DOHH2 (cell line): ENCODE measurements at regions not wholly inside any gene's neighbourhood (a gene's known extent, or its start where the extent isn't known, plus 50 kb on each side); places are given as distances from the start of the nearest gene placed in this dataset.

Source experiments
- CTCF ChIP-seq: fragments of 200-600 bp; sonication (generic); IDR thresholded peaks from one replicate; pipeline ENCODE4 v1.5.1; 2014; ENCODE audit warnings: antibody characterized with exemption, mild to moderate bottlenecking, low read depth, low read length; ENCODE audit not compliant: poor library complexity, severe bottlenecking
- EZH2phosphoT487 ChIP-seq: fragments of 200-600 bp; sonication (generic); IDR thresholded peaks from 2 replicates; pipeline ENCODE4 v1.6.1; 2017; ENCODE audit warnings: borderline replicate concordance, mild to moderate bottlenecking, antibody characterized with exemption, low read length, moderate library complexity, mixed read lengths

GRCh38 chr6:48222241-48222640, 111.2 kb upstream of the PTCHD4 start:
- TF ChIP-seq CTCF = no peak
- TF ChIP-seq EZH2phosphoT487 = no peak
